ENCODE measurements at regions not wholly inside any gene's neighbourhood (a gene's known extent, or its start where the extent isn't known, plus 50 kb on each side); places are given as distances from the start of the nearest gene placed in this dataset.
"Not testable (repeated sequence)": the region's sequence is repeated elsewhere in the genome, so short reads cannot be mapped to it uniquely, and the experiment has no call there.

DNA sequence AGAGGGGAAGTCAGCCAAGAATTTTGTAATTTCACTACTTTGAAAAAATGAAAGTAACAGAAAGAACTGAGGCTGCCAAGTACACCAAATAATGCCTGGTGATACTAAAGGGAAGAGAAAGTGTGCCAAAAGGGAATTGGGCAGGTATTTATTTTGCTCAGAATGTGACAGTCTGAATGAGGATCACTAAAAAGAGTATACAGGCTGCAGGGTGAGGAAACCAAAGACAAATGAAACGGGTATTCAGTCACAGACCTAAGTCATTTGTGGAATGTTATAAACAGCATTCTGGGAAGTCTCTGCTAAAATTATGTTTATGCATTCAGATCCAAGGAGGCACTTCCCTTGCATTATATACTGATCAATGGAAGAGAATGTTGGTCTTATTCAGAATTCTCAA, 418.6 kb upstream of the SLC39A10 start:
- no peak overlapping the region for H3K4me3 ChIP-seq
- TF ChIP-seq, protein P1, sequence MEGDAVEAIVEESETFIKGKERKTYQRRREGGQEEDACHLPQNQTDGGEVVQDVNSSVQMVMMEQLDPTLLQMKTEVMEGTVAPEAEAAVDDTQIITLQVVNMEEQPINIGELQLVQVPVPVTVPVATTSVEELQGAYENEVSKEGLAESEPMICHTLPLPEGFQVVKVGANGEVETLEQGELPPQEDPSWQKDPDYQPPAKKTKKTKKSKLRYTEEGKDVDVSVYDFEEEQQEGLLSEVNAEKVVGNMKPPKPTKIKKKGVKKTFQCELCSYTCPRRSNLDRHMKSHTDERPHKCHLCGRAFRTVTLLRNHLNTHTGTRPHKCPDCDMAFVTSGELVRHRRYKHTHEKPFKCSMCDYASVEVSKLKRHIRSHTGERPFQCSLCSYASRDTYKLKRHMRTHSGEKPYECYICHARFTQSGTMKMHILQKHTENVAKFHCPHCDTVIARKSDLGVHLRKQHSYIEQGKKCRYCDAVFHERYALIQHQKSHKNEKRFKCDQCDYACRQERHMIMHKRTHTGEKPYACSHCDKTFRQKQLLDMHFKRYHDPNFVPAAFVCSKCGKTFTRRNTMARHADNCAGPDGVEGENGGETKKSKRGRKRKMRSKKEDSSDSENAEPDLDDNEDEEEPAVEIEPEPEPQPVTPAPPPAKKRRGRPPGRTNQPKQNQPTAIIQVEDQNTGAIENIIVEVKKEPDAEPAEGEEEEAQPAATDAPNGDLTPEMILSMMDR (IDR thresholded peaks at IDR 0.05), result no peak
- H3K9me3 ChIP-seq, result no peaks in the 10 kb centered on the region
- H3K27me3 ChIP-seq, result no peaks in the 10 kb centered on the region
- no peaks in the 10 kb centered on the region for H3K4me1 ChIP-seq
- H3K36me3 ChIP-seq, result no peaks in the 10 kb centered on the region
- H3K27ac ChIP-seq, result no peak overlapping the region
- DNase-seq, result no peak
- intact Hi-C loops (cut with DNase I; ENCODE audit: low total_unique reads), result no loop called here

DNA sequence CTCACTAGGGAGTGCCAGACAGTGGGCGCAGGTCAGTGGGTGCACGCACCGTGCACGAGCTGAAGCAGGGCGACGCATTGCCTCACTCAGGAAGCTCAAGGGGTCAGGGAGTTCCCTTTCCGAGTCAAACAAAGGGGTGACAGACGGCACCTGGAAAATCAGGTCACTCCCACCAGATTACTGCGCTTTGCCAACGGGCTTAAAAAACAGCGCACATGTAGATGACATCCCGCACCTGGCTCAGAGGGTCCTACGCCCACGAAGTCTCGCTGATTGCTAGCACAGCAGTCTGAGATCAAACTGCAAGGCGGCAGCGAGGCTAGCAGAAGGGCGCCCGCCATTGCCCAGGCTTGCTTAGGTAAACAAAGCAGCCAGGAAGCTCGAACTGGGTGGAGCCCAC, 428.5 kb upstream of the SLC39A10 start:
- H3K4me1 ChIP-seq; H3K9me3 ChIP-seq; intact Hi-C loops (cut with DNase I; ENCODE audit: low total_unique reads); H3K4me3 ChIP-seq; H3K27me3 ChIP-seq; H3K36me3 ChIP-seq; DNase-seq; H3K27ac ChIP-seq: not testable (repeated sequence)

DNA sequence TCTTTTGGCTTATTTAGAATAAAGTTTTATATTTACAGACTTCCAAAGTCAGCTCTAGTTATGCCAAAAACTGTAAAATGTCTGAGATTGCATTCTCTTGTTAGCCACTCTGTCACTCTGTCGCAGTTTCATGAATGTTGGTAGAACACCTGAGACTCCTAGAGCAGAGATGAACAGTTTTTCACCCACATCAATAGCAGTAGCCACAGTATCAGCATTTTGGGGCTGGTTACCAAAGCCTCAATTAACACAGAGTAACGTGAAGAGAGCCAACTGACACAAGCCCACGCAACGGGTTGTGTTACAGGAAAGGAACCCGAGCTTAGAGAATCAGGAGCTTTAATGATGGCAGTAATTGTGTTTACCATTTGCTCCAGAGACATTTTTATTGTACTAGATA, 443.0 kb upstream of the SLC39A10 start:
- no peak for DNase-seq
- Histone ChIP-seq H3K9me3 (no peaks in the 10 kb centered on the region), H3K4me3 (no peak overlapping the region), H3K27me3 (no peaks in the 10 kb centered on the region), H3K27ac (no peak overlapping the region), H3K36me3 (no peaks in the 10 kb centered on the region), H3K4me1 (no peaks in the 10 kb centered on the region)
- intact Hi-C loops (cut with DNase I; ENCODE audit: low total_unique reads), result no loop called here
- TF ChIP-seq, protein P1 (IDR thresholded peaks at IDR 0.05), result no peak

DNA sequence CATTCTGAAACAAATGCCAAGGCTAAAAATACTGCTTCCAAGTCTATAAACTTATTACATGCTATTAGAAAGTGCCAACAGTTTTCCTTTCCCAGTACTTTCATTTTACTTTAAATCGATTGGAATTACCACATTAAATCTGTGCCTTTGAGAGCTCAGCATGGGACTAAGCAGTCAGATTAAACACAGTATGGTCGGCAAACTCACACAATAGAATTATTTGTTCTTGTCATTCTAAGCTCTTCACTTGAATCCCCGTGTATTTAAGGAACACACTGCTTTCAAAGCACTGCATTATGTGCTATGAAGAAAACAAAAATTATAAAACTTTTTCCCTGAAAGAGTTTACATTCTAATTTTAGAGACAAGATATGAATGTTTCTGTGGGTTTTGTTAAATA, 444.4 kb upstream of the SLC39A10 start:
- Histone ChIP-seq H3K4me3 (no peak overlapping the region), H3K27me3 (no peaks in the 10 kb centered on the region), H3K36me3 (no peaks in the 10 kb centered on the region), H3K9me3 (no peaks in the 10 kb centered on the region), H3K4me1 (no peaks in the 10 kb centered on the region), H3K27ac (no peak overlapping the region)
- DNase-seq, result no peak
- TF ChIP-seq, protein P1 (IDR thresholded peaks at IDR 0.05), result no peak
- intact Hi-C loops (cut with DNase I; ENCODE audit: low total_unique reads), result no loop called here

DNA sequence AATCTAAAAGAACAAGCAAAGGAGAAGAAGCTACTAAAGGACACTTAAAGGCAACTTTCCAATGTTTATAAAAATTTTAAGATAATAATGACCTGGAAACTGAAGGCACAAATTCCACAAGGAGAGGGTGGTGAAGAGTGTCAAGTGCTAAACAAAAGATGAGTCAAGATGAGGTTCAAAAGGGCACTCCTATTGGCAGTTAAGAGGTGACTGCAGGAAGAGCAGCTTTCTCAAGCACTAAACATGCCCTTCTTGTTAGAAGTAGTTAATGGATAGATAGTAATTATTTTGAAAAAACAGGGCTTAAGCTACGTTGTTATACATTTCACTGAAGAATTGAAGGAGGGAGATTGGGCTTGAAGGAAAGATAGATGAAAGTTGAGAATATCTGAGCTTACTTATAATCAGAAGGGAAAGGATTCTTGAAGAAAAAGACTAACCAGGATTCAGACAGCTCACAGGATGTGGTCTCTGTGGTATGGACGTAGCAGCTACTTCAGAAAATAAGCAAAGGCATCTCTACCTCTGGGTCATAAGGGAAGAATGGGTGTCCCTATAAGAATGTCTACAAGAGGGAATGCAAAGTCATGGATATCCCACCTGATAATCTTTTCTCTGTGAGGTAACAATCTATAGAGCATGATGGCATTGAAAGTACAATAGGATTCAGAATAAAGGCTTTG, 454.7 kb upstream of the SLC39A10 start:
- H3K4me3 ChIP-seq, result no peak overlapping the region
- intact Hi-C loops (cut with DNase I; ENCODE audit: low total_unique reads), result no loop called here
- no peak overlapping the region for H3K27ac ChIP-seq
- no peaks in the 10 kb centered on the region for H3K27me3 ChIP-seq
- no peak for DNase-seq
- H3K36me3 ChIP-seq, result no peaks in the 10 kb centered on the region
- TF ChIP-seq, protein P1 (IDR thresholded peaks at IDR 0.05), result no peak
- H3K4me1 ChIP-seq, result no peaks in the 10 kb centered on the region
- no peaks in the 10 kb centered on the region for H3K9me3 ChIP-seq

DNA sequence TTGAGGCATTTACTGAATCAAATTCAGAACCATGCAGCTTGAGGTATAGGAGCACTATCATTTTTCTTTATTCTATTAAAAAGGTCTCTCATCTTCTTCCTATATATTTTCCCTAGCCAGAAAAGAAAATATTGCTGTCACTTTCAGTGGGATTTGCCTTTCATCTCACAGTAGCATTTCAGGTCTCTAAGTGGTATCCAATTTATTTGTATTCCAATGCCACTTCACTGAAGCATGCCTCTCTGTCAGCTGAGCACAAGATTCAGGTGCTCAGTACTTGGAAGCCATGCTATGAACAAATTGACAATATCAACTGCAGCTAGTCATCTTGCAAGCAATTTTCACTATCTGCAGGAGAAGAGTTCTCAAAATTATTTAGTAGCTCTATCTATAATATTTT, 457.2 kb upstream of the SLC39A10 start:
- Histone ChIP-seq H3K9me3 (no peaks in the 10 kb centered on the region), H3K4me3 (no peak overlapping the region), H3K4me1 (no peaks in the 10 kb centered on the region), H3K27me3 (no peaks in the 10 kb centered on the region), H3K36me3 (no peaks in the 10 kb centered on the region), H3K27ac (no peak overlapping the region)
- TF ChIP-seq, protein P1 (IDR thresholded peaks at IDR 0.05), result no peak
- no peak for DNase-seq
- intact Hi-C loops (cut with DNase I; ENCODE audit: low total_unique reads), result no loop called here

Data from tibial artery (tissue), 4 donors.